Fibroblast of pulmonary artery (primary cell): ENCODE measurements at regions not wholly inside any gene's neighbourhood (a gene's known extent, or its start where the extent isn't known, plus 50 kb on each side); places are given as distances from the start of the nearest gene placed in this dataset.

Experiments
- DNase-seq: peaks from one replicate; pipeline ENCODE4 v3.0.0-alpha.2; 2010; ENCODE audit warnings: low read depth
- H3K4me3 ChIP-seq: replicated peaks from 2 replicates; pipeline ENCODE4 v1.5.1; 2011; ENCODE audit warnings: low read depth, mild to moderate bottlenecking, control low read depth, low read length, moderate library complexity
- CTCF ChIP-seq: IDR thresholded peaks from 2 replicates; pipeline ENCODE4 v1.5.1; 2011; ENCODE audit warnings: mild to moderate bottlenecking, control low read depth, low read length, inconsistent platforms; ENCODE audit errors: missing control alignments

DNA sequence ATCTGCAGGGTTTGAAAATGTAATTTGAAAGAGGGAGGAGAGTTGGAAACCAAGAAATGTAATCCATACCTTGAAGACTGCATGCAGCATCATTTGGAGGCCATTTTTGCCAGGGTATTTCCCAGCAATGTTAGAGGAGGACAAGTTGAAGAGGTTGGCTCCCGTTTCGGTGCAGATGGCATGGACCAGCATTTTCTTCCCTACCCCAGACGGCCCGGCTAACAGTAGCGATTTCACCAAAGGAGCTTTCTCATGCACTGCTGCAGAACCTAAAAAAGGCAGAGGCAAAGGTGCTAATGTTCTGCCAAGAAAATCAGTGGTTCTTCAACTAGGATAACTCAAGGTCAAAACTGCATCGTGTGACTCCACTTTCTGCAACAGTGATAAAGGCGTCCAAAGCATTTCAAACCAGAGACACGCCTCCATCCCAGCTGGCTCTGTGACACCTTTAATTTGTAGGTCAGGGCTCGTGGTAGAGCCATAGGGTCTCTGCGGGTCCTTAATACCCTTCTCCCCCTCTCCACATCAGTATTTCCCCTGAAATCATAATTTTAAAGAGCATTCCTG lies 99.6 kb upstream of the ASB18 start:
- no peak overlapping the region for H3K4me3 ChIP-seq
- TF ChIP-seq CTCF: no peak
- no peak for DNase-seq

DNA sequence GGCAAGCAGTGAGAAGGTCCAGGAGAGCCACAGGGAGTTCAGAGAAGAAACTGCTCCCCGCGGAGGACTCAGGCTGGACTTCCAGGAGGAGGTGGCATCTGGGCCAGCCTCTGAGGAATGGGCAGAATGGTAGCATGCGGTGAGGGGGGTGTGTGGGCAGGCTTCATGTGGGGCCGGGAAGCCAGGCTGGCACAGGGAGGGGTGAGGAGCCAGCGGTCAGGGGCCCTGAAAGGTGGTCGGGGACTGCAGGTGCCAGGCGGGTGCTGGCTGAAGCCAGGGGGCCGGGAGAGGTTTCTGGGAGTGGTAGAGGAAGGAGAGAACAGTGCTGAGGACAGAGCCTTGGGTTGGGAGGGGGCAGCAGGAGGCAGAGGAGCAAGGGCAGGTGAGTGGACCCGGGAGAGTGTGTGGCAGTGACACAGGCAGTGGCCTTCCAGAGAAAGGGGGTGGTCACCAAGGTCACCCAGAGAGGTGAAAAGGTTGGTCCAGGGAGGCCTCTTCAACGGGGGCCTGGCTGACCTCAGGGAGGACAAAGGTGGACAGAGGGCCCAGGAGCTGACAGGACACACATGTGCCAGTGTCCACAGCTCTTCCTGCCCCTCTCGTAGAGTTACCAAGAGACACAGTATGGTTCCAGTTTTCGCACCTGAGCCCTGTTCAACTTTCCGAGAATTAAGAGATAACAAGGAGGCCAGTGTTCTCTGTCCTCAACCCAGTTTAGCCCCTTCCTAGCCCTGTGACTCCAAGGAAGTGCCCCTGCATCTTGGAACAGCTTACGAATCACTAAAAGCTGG lies 101.2 kb upstream of the ASB18 start:
- TF ChIP-seq CTCF: no peak
- no peak overlapping the region for H3K4me3 ChIP-seq
- DNase-seq: no peak

DNA sequence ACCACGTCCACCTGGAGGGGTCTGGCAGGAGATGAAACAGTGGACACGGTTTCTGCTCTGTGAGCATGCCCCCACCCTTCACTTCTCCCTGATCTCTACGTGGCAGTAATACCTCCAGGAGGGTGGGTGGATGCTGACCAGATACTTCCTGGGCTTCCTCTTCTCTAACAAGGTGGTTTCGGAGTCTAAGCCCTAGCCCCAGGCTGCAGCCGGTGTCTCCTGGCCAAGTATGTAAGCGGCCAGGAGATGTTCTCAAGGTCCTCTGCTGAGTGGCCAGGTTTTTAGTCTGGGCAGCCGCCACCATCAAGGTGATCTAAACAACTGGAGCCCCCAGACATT lies 101.8 kb upstream of the ASB18 start:
- no peak for TF ChIP-seq CTCF
- H3K4me3 ChIP-seq: no peak overlapping the region
- no peak for DNase-seq

DNA sequence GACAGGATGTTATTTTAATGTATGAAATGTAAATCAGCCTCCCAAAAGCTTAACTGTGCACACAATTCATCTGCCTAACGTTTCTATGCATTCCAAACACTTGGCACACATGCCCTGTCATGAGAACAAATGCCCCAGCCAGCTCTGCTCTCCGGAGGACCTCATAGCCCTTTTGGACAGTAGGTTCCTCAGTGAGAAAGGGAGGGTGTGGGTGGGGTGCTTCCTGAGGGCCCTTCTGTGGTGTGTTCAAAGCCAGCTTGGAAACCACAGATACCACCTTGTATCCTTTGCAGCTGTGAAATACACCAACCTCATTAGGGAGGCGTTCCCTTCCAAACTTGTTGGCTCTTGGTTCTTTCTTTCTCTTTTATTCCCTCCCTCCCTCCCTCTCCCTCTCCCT lies 102.2 kb upstream of the ASB18 start:
- no peak for DNase-seq
- TF ChIP-seq CTCF: no peak
- H3K4me3 ChIP-seq: no peak overlapping the region

DNA sequence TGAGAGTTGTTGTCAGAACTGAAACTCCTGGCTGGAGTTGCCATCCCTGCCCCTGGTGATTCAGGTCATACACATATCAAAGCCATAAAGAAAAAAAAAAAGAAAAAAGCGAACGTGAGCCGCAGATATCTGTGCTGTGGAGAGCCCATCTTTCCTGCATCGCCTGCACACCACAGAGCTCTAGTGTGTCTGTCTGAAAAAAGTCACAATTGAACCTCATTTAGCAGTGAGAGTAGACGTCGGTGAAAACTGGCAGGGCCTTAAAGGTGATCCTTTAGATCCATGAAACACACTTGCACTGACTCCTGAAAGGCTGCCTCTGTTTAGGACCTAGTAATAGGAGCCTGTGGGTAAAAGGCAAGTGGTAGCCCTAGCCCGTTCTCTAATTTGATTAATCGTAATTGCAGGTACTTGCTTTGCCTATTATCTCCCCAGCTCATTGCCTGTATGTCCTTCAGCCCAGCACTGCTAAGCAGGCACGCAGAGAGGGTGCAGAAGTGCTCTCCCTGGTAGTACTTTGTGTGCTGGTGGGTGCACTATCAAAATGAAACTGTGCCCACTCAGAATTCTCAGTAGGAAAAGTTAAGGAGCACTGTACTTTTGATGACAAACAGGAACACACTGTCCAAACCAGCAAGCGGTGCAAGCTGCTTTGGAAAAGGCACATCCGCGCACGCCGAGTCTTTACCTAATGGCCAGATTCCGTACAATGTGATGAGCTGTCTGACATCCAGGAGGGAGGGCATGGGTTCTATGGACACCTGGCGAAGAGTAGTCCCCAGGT lies 103.5 kb upstream of the ASB18 start:
- no peak for TF ChIP-seq CTCF
- no peak for DNase-seq
- H3K4me3 ChIP-seq: no peak overlapping the region

DNA sequence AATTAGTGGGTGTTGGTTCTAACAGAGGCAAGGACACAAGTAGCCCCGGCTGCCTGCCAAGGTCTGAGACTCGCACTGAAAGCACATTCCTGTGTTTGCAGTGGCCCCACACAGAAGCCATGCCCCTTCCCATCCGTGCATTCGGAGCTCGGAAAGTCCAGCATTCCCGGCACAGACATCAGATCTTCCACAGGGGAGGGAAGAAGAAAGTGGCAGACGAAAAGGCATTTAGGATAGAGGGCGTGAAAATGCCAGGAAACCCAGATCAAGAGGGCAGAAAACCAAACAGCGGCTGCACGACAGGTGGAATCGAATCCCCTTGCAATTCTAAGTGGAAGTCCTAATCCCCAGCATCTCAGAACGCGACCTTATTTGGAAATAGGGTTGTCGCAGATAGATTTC lies 105.5 kb upstream of the ASB18 start:
- H3K4me3 ChIP-seq: no peak overlapping the region
- no peak for TF ChIP-seq CTCF
- no peak for DNase-seq
